ENCODE measurements at regions not wholly inside any gene's neighbourhood (a gene's known extent, or its start where the extent isn't known, plus 50 kb on each side); places are given as distances from the start of the nearest gene placed in this dataset.

GRCh38 chr15:46543626-46544025, 908.8 kb downstream of the SQOR start:
- POLR2A ChIA-PET, result no interaction called here
- FAIRE-seq (no peak), DNase-seq (ENCODE audit: low spot score) (no peak), ATAC-seq (no peak)
- H2AFZ ChIP-seq (ENCODE audit: low read length), result no peak overlapping the region
- no peaks in the 10 kb centered on the region for H3K79me2 ChIP-seq (ENCODE audit: insufficient read depth, low read length)
- no peak overlapping the region for H3K4me2 ChIP-seq (ENCODE audit: low read depth, low read length)
- CTCF ChIA-PET (ENCODE audit: low intra/inter-chr PET ratio, low total read pairs), result no interaction called here
- intact Hi-C loops (cut with micrococcal nuclease; ENCODE audit: unreplicated experiment), result no loop called here
- H3K9me3 ChIP-seq (ENCODE audit: low read length), result peaks cover 46% of the 10 kb centered on the region
- no peak overlapping the region for H3K4me3 ChIP-seq (replicated peaks in 1 of 3; ENCODE audit: insufficient read depth in 1 of 3, low read depth in 2 of 3, low read length in 3 of 3)
- WGBS (ENCODE audit: low lambda C conversion rate), result 26% methylated on average over 1 of the region's 1 CpG
- H3K4me1 ChIP-seq (ENCODE audit: insufficient read depth, low read length), result no peaks in the 10 kb centered on the region
- no peaks in the 10 kb centered on the region for H4K20me1 ChIP-seq (ENCODE audit: insufficient read depth, low read length)
- in situ Hi-C loops (cut with HindIII; ENCODE audit: extremely low pct_ligation_motif_present, low pct_unique_long_range_greater_than_20kb), result no loop called here
- no TSS peak for BruUV-seq (replicated peaks)
- H3K36me3 ChIP-seq (replicated peaks in 1 of 2; ENCODE audit: control insufficient read depth in 1 of 2, insufficient read depth in 2 of 2, low read length in 2 of 2), result no peaks in the 10 kb centered on the region
- TF ChIP-seq ZNF337 (CRISPR knock-in tag; IDR thresholded peaks at IDR 0.05; ENCODE audit: borderline replicate concordance, low read depth), result no peak
- no peak for TF ChIP-seq JUND (CRISPR knock-in tag; IDR thresholded peaks at IDR 0.05)
- no peak for TF ChIP-seq IKZF1 (IDR thresholded peaks at IDR 0.05)
- no peak for TF ChIP-seq SMAD1 (CRISPR knock-in tag; IDR thresholded peaks at IDR 0.05; ENCODE audit: borderline replicate concordance, low read depth)
- TF ChIP-seq ZNF766 (CRISPR knock-in tag; IDR thresholded peaks at IDR 0.05; ENCODE audit: borderline replicate concordance), result no peak
- no peak for TF ChIP-seq KDM5B (CRISPR knock-in tag; IDR thresholded peaks at IDR 0.05; ENCODE audit: borderline replicate concordance)
- TF ChIP-seq ZNF775 (CRISPR knock-in tag; IDR thresholded peaks at IDR 0.05; ENCODE audit: borderline replicate concordance), result no peak
- TF ChIP-seq MTF1 (CRISPR knock-in tag; IDR thresholded peaks at IDR 0.05), result no peak
- no peak for TF ChIP-seq ZNF547 (CRISPR knock-in tag; IDR thresholded peaks at IDR 0.05)
- TF ChIP-seq YY1 (IDR thresholded peaks at IDR 0.05; ENCODE audit: insufficient read depth, insufficient replicate concordance, low read depth, low read length), result no peak
- no peak for TF ChIP-seq MXD4 (CRISPR knock-in tag; IDR thresholded peaks at IDR 0.05)
- no peak for TF ChIP-seq ZNF460 (CRISPR knock-in tag; IDR thresholded peaks at IDR 0.05; ENCODE audit: borderline replicate concordance)
- TF ChIP-seq ZNF292 (CRISPR knock-in tag; IDR thresholded peaks at IDR 0.05; ENCODE audit: borderline replicate concordance, low read depth), result no peak
- TF ChIP-seq ZBTB21 (CRISPR knock-in tag; IDR thresholded peaks at IDR 0.05), result no peak
- TF ChIP-seq ZNF879 (CRISPR knock-in tag; IDR thresholded peaks at IDR 0.05), result no peak
- TF ChIP-seq GMEB1 (CRISPR knock-in tag; IDR thresholded peaks at IDR 0.05; ENCODE audit: borderline replicate concordance), result no peak
- no peak for TF ChIP-seq ZNF784 (CRISPR knock-in tag; IDR thresholded peaks at IDR 0.05; ENCODE audit: borderline replicate concordance)
- H3K9ac ChIP-seq (ENCODE audit: insufficient read depth, low read depth, low read length), result no peak overlapping the region
- no peak overlapping the region for H3K27ac ChIP-seq (ENCODE audit: extremely low read length, insufficient read depth, low read length)
- no peaks in the 10 kb centered on the region for H3K27me3 ChIP-seq (ENCODE audit: control insufficient read depth in 1 of 2, insufficient read depth in 2 of 2, low read length in 2 of 2)
